ENCODE measurements at regions not wholly inside any gene's neighbourhood (a gene's known extent, or its start where the extent isn't known, plus 50 kb on each side); places are given as distances from the start of the nearest gene placed in this dataset.

GRCh38 chr5:61964201-61964600 is 341.8 kb upstream of the KIF2A start:
- peak; percentile 37 for DNase-seq (ENCODE audit: low spot score)

GRCh38 chr5:61965069-61965468 is 340.9 kb upstream of the KIF2A start:
- no peak for DNase-seq (ENCODE audit: low spot score)

- DNase-seq (ENCODE audit: low spot score) = no peak
These were observed 340.5 kb upstream of the KIF2A start for GRCh38 chr5:61965490-61965889.

- no peak for DNase-seq (ENCODE audit: low spot score)
These were observed 339.6 kb upstream of the KIF2A start for GRCh38 chr5:61966296-61966955.

GRCh38 chr5:61966997-61967396 is 339.0 kb upstream of the KIF2A start:
- DNase-seq (ENCODE audit: low spot score) = no peak

GRCh38 chr5:61967681-61968080 is 338.3 kb upstream of the KIF2A start:
- DNase-seq (ENCODE audit: low spot score) = no peak

- peak; percentile 13 for DNase-seq (ENCODE audit: low spot score)
These were observed 336.7 kb upstream of the KIF2A start for GRCh38 chr5:61969347-61969746.

- no peak for DNase-seq (ENCODE audit: low spot score)
These were observed 336.3 kb upstream of the KIF2A start for GRCh38 chr5:61969755-61970154.

- DNase-seq (ENCODE audit: low spot score) = no peak
These were observed 335.8 kb upstream of the KIF2A start for GRCh38 chr5:61970218-61970617.

GRCh38 chr5:61974680-61975079 is 331.3 kb upstream of the KIF2A start:
- DNase-seq (ENCODE audit: low spot score) = no peak

- DNase-seq (ENCODE audit: low spot score) = no peak
These were observed 324.1 kb upstream of the KIF2A start for GRCh38 chr5:61981886-61982285.

- DNase-seq (ENCODE audit: low spot score) = no peak
These were observed 314.6 kb upstream of the KIF2A start for GRCh38 chr5:61991430-61991829.

GRCh38 chr5:61991866-61992265 is 314.1 kb upstream of the KIF2A start:
- peak; percentile 36 for DNase-seq (ENCODE audit: low spot score)

- peak; percentile 20 for DNase-seq (ENCODE audit: low spot score)
These were observed 312.6 kb upstream of the KIF2A start for GRCh38 chr5:61993295-61993927.

GRCh38 chr5:61994171-61994570 is 311.8 kb upstream of the KIF2A start:
- no peak for DNase-seq (ENCODE audit: low spot score)

- DNase-seq (ENCODE audit: low spot score) = no peak
These were observed 310.5 kb upstream of the KIF2A start for GRCh38 chr5:61995486-61995885.

- DNase-seq (ENCODE audit: low spot score) = no peak
These were observed 306.6 kb upstream of the KIF2A start for GRCh38 chr5:61999371-61999770.

- DNase-seq (ENCODE audit: low spot score) = no peak
These were observed 305.4 kb upstream of the KIF2A start for GRCh38 chr5:62000646-62001045.

- no peak for DNase-seq (ENCODE audit: low spot score)
These were observed 304.4 kb upstream of the KIF2A start for GRCh38 chr5:62001640-62002039.

GRCh38 chr5:62002436-62002835 is 303.6 kb upstream of the KIF2A start:
- no peak for DNase-seq (ENCODE audit: low spot score)

GRCh38 chr5:62005551-62005950 is 300.5 kb upstream of the KIF2A start:
- DNase-seq (ENCODE audit: low spot score) = no peak

GRCh38 chr5:62007457-62007856 is 298.5 kb upstream of the KIF2A start:
- DNase-seq (ENCODE audit: low spot score) = no peak

- no peak for DNase-seq (ENCODE audit: low spot score)
These were observed 294.8 kb upstream of the KIF2A start for GRCh38 chr5:62011089-62011664.

GRCh38 chr5:62017092-62017491 is 288.9 kb upstream of the KIF2A start:
- no peak for DNase-seq (ENCODE audit: low spot score)

Measured in GM03348 (cell line).